ENCODE measurements at regions not wholly inside any gene's neighbourhood (a gene's known extent, or its start where the extent isn't known, plus 50 kb on each side); places are given as distances from the start of the nearest gene placed in this dataset.
A peak's percentile ranks its signal among the peaks of the same experiment; 100 is the strongest.

GRCh38 chr11:7165911-7166310 is 77.1 kb downstream of the RBMXL2 start:
- FAIRE-seq = no peak
- TF ChIP-seq, protein P1, sequence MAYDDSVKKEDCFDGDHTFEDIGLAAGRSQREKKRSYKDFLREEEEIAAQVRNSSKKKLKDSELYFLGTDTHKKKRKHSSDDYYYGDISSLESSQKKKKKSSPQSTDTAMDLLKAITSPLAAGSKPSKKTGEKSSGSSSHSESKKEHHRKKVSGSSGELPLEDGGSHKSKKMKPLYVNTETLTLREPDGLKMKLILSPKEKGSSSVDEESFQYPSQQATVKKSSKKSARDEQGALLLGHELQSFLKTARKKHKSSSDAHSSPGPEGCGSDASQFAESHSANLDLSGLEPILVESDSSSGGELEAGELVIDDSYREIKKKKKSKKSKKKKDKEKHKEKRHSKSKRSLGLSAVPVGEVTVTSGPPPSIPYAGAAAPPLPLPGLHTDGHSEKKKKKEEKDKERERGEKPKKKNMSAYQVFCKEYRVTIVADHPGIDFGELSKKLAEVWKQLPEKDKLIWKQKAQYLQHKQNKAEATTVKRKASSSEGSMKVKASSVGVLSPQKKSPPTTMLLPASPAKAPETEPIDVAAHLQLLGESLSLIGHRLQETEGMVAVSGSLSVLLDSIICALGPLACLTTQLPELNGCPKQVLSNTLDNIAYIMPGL (CRISPR knock-in tag; IDR thresholded peaks at IDR 0.05; ENCODE audit: borderline replicate concordance) = no peak
- TF ChIP-seq RAD21 (conservative IDR thresholded peaks at IDR 0.05 in 1 of 2, IDR thresholded peaks at IDR 0.05 in 1 of 2) (no peak), SMC3 (IDR thresholded peaks at IDR 0.05) (no peak), JUN (IDR thresholded peaks at IDR 0.05) (no peak), POLR2A (IDR thresholded peaks at IDR 0.05; ENCODE audit: low read length) (no peak), TFCP2L1 (CRISPR knock-in tag; IDR thresholded peaks at IDR 0.05) (no peak), KDM5A (IDR thresholded peaks at IDR 0.05) (no peak)
- CTCF ChIA-PET = interaction anchor here (1.3 kb wide), 1 partner anchor 8 kb away, joined by 3 read pairs; no protein-coding TSS in a partner anchor

DNA sequence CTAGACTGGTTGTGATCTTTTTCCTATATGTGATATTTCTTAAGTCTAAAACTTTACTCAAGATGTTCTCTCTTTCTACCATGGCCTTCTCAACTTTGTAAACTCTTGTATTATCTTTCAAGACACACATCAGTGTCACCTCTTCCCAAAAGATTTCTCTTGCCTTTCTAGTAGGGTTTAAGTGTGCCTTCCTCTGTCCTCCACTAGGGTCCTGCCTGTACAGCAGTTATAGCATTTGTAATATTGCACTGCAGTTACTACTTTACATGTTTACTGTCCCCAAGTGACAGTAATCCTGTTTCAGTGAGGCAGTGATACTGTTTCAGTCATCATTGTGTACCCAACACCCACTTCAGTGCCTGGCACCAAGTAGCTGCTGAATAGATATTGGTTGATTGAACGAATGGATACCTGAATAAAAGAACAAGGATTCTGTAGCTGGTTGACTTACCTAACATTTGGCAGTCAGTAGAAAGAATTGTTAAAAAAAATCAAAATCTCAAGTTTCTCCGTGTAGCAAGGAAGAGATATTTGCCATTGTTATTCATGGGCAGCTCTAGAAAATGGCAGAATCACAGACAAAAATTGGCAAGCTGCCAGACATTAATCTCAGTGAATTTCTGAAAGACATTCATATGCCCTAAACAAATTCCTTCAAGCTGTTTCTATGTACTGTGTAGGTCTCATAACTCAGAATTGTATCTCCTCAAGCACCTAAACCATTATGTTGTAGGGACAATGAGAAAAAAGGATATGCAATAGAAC is 79.4 kb downstream of the RBMXL2 start:
- ChIA-PET CTCF (no interaction called here), POLR2A (no interaction called here)
- no peak for FAIRE-seq
- H3K27ac ChIP-seq = no peak overlapping the region
- TF ChIP-seq MYC (IDR thresholded peaks at IDR 0.05; ENCODE audit: borderline replicate concordance, low read length) = no peak
- TF ChIP-seq BHLHE40 (IDR thresholded peaks at IDR 0.05; ENCODE audit: low read depth, low read length) = no peak
- H3K4me1 ChIP-seq = no peaks in the 10 kb centered on the region
- peak; percentile 38 to 59; a peak in 1 of 6 replicates for ATAC-seq
- 8% methylated on average over 2 of the region's 2 CpGs for WGBS (ENCODE audit: missing lambda C conversion rate)
- no peak overlapping the region for H3K4me2 ChIP-seq
- DNase-seq (ENCODE audit: low read depth in 1 of 2, low spot score in 1 of 2) = no peak
- no peaks in the 10 kb centered on the region for H3K9me3 ChIP-seq
- no peak overlapping the region for H3K4me3 ChIP-seq

More at GRCh38 chr11:7165911-7166310, 77.1 kb downstream of the RBMXL2 start:
- H3K9me3 ChIP-seq = no peaks in the 10 kb centered on the region
- no peak overlapping the region for H3K4me2 ChIP-seq
- DNase-seq (ENCODE audit: low read depth in 1 of 2, low spot score in 1 of 2) (no peak), ATAC-seq (no peak)
- H3K4me3 ChIP-seq = no peak overlapping the region
- H3K27ac ChIP-seq = no peak overlapping the region
- H3K4me1 ChIP-seq = no peaks in the 10 kb centered on the region
- WGBS (ENCODE audit: missing lambda C conversion rate) = 2% methylated on average over 3 of the region's 3 CpGs
- POLR2A ChIA-PET = no interaction called here

DNA sequence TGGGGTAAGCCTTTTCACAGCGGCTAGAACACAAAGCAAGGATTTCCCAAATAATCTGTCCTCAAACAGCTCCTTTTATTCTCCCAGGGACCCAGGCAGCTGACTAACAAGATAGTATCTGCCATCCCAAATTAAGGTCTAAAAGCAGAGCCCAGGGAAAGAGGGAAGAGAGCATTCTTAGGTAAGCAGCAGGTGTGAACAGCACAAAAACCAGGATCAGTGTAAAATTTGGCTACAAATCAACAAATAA is 79.9 kb downstream of the RBMXL2 start:
- Histone ChIP-seq H3K4me1 (no peaks in the 10 kb centered on the region), H3K4me3 (no peak overlapping the region), H3K27ac (no peak overlapping the region), H3K4me2 (no peak overlapping the region), H3K9me3 (no peaks in the 10 kb centered on the region)
- WGBS (ENCODE audit: missing lambda C conversion rate) = 33% methylated on average over 1 of the region's 1 CpG
- ChIA-PET CTCF (no interaction called here), POLR2A (no interaction called here)
- DNase-seq (ENCODE audit: low read depth in 1 of 2, low spot score in 1 of 2) = no peak
- TF ChIP-seq, protein P2, sequence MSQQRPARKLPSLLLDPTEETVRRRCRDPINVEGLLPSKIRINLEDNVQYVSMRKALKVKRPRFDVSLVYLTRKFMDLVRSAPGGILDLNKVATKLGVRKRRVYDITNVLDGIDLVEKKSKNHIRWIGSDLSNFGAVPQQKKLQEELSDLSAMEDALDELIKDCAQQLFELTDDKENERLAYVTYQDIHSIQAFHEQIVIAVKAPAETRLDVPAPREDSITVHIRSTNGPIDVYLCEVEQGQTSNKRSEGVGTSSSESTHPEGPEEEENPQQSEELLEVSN (IDR thresholded peaks at IDR 0.05; ENCODE audit: borderline replicate concordance, low read depth) = no peak
- TF ChIP-seq, protein P3, sequence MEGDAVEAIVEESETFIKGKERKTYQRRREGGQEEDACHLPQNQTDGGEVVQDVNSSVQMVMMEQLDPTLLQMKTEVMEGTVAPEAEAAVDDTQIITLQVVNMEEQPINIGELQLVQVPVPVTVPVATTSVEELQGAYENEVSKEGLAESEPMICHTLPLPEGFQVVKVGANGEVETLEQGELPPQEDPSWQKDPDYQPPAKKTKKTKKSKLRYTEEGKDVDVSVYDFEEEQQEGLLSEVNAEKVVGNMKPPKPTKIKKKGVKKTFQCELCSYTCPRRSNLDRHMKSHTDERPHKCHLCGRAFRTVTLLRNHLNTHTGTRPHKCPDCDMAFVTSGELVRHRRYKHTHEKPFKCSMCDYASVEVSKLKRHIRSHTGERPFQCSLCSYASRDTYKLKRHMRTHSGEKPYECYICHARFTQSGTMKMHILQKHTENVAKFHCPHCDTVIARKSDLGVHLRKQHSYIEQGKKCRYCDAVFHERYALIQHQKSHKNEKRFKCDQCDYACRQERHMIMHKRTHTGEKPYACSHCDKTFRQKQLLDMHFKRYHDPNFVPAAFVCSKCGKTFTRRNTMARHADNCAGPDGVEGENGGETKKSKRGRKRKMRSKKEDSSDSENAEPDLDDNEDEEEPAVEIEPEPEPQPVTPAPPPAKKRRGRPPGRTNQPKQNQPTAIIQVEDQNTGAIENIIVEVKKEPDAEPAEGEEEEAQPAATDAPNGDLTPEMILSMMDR (IDR thresholded peaks at IDR 0.05) = no peak
- no peak for TF ChIP-seq RARB (CRISPR knock-in tag; IDR thresholded peaks at IDR 0.05)
- no peak for TF ChIP-seq NPAS2 (CRISPR knock-in tag; IDR thresholded peaks at IDR 0.05; ENCODE audit: borderline replicate concordance)
- no peak for TF ChIP-seq JUN (IDR thresholded peaks at IDR 0.05)
- TF ChIP-seq ZFP36 (IDR thresholded peaks at IDR 0.05; ENCODE audit: borderline replicate concordance, partially characterized antibody) = no peak
- TF ChIP-seq EHMT2 (IDR thresholded peaks at IDR 0.05; ENCODE audit: low read depth) = no peak
- no peak for TF ChIP-seq ESRRA (IDR thresholded peaks at IDR 0.05; ENCODE audit: borderline replicate concordance, low read length)
- no peak for TF ChIP-seq RFX5 (IDR thresholded peaks at IDR 0.05)
- TF ChIP-seq NFE2L2 (conservative IDR thresholded peaks at IDR 0.05; ENCODE audit: low read length) = no peak
- TF ChIP-seq CEBPB (IDR thresholded peaks at IDR 0.05) = no peak
- no peak for TF ChIP-seq CBX2 (IDR thresholded peaks at IDR 0.05; ENCODE audit: borderline replicate concordance, low read depth)
- TF ChIP-seq PHF8 (IDR thresholded peaks at IDR 0.05; ENCODE audit: borderline replicate concordance, low read depth) = no peak
- TF ChIP-seq USF2 (IDR thresholded peaks at IDR 0.05) = no peak
- no peak for FAIRE-seq
- ATAC-seq = no peak
